ENCODE measurements at regions not wholly inside any gene's neighbourhood (a gene's known extent, or its start where the extent isn't known, plus 50 kb on each side); places are given as distances from the start of the nearest gene placed in this dataset.

GRCh38 chr10:10642751-10643150 lies 374.9 kb upstream of the CELF2 start:
- no peak for TF ChIP-seq CTCF (IDR thresholded peaks at IDR 0.05 in 2 of 3, conservative IDR thresholded peaks at IDR 0.05 in 1 of 3; ENCODE audit: borderline replicate concordance in 1 of 3, insufficient read depth in 1 of 3, low read depth in 2 of 3, low read length in 2 of 3)
- no peak for TF ChIP-seq JUND (IDR thresholded peaks at IDR 0.05)
- no peak for TF ChIP-seq POLR2AphosphoS5 (IDR thresholded peaks at IDR 0.05; ENCODE audit: low read depth, low read length)
- no peak for TF ChIP-seq POLR2A (IDR thresholded peaks at IDR 0.05; ENCODE audit: borderline replicate concordance, extremely low read depth, insufficient read depth, insufficient read length)
- no peak for TF ChIP-seq FOSL1 (IDR thresholded peaks at IDR 0.05; ENCODE audit: low read depth)
- no peak for TF ChIP-seq ZBTB33 (IDR thresholded peaks at IDR 0.05; ENCODE audit: extremely low read depth, insufficient replicate concordance, low read length)
- TF ChIP-seq REST (IDR thresholded peaks at IDR 0.05; ENCODE audit: low read depth) = no peak
- TF ChIP-seq SIN3A (IDR thresholded peaks at IDR 0.05; ENCODE audit: low read depth) = no peak
- TF ChIP-seq EGR1 (IDR thresholded peaks at IDR 0.05; ENCODE audit: low read depth) = no peak
- TF ChIP-seq EZH2 (IDR thresholded peaks at IDR 0.05) = no peak
- TF ChIP-seq SP1 (IDR thresholded peaks at IDR 0.05; ENCODE audit: low read depth) = no peak
- no peak for TF ChIP-seq CBX3 (IDR thresholded peaks at IDR 0.05; ENCODE audit: low read depth)
- TF ChIP-seq CEBPB (IDR thresholded peaks at IDR 0.05; ENCODE audit: low read depth) = no peak
- TF ChIP-seq EZH2phosphoT487 (IDR thresholded peaks at IDR 0.05; ENCODE audit: borderline replicate concordance) = no peak

Data from HCT116 (cell line).